Lower lobe of right lung (tissue), 2 donors: ENCODE measurements at regions not wholly inside any gene's neighbourhood (a gene's known extent, or its start where the extent isn't known, plus 50 kb on each side); places are given as distances from the start of the nearest gene placed in this dataset.

Source experiments
- ATAC-seq, 2 donors: fragments of 200-7000 bp; cut with Tn5 transposase; one replicate each; pipeline ENCODE4 v1.9.1; 2020 to 2022; ENCODE audit warnings: mild to moderate bottlenecking in 2 of 2, moderate library complexity in 2 of 2
- DNase-seq: peaks from one replicate; pipeline ENCODE4 v3.0.0-alpha.2; 2020
- H3K27ac ChIP-seq: fragments of 200-600 bp; one replicate; pipeline ENCODE4 v1.8.0; 2022
- H3K27me3 ChIP-seq: fragments of 200-600 bp; one replicate; pipeline ENCODE4 v1.8.0; 2022; ENCODE audit warnings: low read depth
- H3K36me3 ChIP-seq: fragments of 200-600 bp; one replicate; pipeline ENCODE4 v1.8.0; 2022; ENCODE audit warnings: mild to moderate bottlenecking
- H3K4me1 ChIP-seq: fragments of 200-600 bp; one replicate; pipeline ENCODE4 v1.8.0; 2022
- H3K4me3 ChIP-seq: fragments of 200-600 bp; one replicate; pipeline ENCODE4 v1.8.0; 2022; ENCODE audit warnings: mild to moderate bottlenecking
- H3K9me3 ChIP-seq: fragments of 200-600 bp; one replicate; pipeline ENCODE4 v1.8.0; 2022
- intact Hi-C: fragments of 100-400 bp; cut with DNase I; formaldehyde crosslinking; loops from one replicate; pipeline ENCODE4 v1.11.0; 2022
- TF ChIP-seq, protein P1 (sequence below): fragments of 200-600 bp; IDR thresholded peaks from one replicate; pipeline ENCODE4 v1.8.0; 2022; ENCODE audit warnings: antibody characterized with exemption, mild to moderate bottlenecking
- donor health status: DM: no; HTN: yes; CAD: no; lungs with severe emphysema.

DNA sequence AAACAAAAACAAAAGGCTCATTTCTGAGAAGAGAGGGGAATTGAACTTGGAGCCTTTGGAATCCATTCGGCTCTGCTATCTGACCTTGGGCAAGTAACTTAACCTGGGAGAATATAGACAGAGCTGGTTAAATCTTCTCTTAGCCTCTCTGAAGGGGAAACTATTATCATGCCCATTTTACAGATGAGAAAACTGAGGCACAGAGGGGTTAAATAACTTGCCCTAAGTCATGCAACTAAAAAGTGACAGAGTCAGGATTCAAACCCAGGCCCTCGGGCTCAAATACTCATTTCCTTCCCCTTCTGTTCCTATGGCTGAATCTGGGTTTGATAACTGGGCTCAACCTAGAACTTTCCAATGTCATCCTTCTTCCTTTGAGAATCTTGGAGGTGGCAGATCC, 291.3 kb upstream of the MSX2 start:
- intact Hi-C loops: no loop called here
- no peaks in the 10 kb centered on the region for H3K9me3 ChIP-seq
- no peak overlapping the region for H3K4me3 ChIP-seq
- TF ChIP-seq, protein P1, sequence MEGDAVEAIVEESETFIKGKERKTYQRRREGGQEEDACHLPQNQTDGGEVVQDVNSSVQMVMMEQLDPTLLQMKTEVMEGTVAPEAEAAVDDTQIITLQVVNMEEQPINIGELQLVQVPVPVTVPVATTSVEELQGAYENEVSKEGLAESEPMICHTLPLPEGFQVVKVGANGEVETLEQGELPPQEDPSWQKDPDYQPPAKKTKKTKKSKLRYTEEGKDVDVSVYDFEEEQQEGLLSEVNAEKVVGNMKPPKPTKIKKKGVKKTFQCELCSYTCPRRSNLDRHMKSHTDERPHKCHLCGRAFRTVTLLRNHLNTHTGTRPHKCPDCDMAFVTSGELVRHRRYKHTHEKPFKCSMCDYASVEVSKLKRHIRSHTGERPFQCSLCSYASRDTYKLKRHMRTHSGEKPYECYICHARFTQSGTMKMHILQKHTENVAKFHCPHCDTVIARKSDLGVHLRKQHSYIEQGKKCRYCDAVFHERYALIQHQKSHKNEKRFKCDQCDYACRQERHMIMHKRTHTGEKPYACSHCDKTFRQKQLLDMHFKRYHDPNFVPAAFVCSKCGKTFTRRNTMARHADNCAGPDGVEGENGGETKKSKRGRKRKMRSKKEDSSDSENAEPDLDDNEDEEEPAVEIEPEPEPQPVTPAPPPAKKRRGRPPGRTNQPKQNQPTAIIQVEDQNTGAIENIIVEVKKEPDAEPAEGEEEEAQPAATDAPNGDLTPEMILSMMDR: no peak
- ATAC-seq (no peak), DNase-seq (no peak)
- H3K36me3 ChIP-seq: no peaks in the 10 kb centered on the region
- H3K27me3 ChIP-seq: peaks cover 13% of the 10 kb centered on the region
- no peak overlapping the region for H3K27ac ChIP-seq
- no peaks in the 10 kb centered on the region for H3K4me1 ChIP-seq

DNA sequence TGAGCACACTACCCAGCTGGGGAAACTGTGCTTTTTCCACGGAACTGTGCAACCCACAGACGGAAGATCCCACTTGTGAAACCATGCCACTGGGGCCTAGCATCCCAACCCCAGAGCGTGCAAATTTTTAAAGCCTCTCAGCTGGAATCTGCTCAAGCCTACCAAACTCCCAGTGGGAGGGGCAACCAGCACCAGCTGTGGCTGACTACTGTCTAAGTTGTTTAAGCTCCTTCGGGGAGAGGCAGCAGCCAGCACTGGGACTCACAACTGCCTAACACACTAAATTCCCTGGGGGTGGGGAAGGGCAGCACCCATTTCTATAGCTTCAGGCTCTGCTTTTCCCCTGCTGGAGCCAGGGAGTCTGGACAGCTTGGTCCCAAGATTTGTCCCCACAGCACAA, 287.6 kb upstream of the MSX2 start:
- peaks cover 6% of the 10 kb centered on the region for H3K27me3 ChIP-seq
- H3K27ac ChIP-seq: no peak overlapping the region
- TF ChIP-seq, protein P1: no peak

DNA sequence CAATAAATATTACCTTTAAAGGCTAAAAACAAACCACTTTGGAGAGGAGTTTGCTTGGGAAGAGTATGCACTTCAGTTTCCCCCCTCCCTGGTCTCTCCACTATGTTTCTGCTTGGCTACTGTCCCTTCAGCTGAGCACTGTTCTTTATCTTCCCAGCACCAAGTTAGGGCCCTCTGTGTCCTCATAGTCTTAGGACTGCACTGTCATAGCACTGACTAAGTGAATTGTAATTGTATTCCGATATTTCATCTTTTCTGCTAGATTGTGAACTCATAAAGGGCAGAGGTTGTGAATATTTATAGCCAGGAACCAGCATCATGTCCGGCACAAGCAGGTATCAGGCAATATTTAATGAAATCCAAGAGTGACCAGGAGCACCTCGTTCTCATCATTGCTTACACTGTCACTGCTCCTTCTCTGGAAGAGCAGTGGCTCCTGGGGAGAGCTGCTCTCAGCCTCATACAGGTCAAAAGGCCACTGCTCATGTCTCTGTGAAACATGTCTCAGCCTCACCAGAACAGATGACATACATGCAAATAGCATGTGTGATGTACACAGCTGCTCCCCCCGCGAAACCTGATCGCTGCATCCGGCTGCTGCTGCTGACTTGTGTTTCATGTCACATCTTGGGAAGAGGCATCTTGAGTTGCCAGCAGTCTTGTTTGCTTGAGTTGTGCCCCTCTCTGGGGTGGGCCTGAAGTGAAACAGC, 279.7 kb upstream of the MSX2 start:
- TF ChIP-seq, protein P1: no peak
- Histone ChIP-seq H3K27me3 (peaks cover 12% of the 10 kb centered on the region), H3K9me3 (no peaks in the 10 kb centered on the region), H3K4me1 (no peaks in the 10 kb centered on the region), H3K27ac (no peak overlapping the region), H3K4me3 (no peak overlapping the region), H3K36me3 (no peaks in the 10 kb centered on the region)
- no peak for ATAC-seq
- no peak for DNase-seq
- intact Hi-C loops: no loop called here

More for the DNA sequence above, 287.6 kb upstream of the MSX2 start:
- intact Hi-C loops: no loop called here
- H3K9me3 ChIP-seq: no peaks in the 10 kb centered on the region
- no peaks in the 10 kb centered on the region for H3K4me1 ChIP-seq
- no peak overlapping the region for H3K4me3 ChIP-seq
- ATAC-seq (no peak), DNase-seq (no peak)
- no peaks in the 10 kb centered on the region for H3K36me3 ChIP-seq

DNA sequence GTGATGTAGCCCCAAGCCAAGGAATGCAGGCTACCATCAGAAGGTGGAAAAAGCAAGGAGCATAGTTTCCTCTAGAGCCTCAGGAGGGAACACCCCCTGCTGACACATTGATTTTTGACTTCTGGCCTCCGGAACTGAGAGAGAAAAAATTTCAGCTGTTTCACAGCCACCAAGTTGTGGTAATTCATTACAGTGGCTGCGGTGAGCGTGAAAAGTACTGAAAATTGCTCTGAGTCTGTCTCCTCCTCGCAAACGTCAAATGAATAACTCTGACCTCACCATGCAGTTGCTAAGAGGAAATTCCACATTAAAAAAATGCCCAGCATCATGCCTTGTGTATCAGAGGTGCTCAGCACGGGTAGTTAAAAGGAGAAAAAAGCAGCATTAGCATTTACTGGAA, 277.9 kb upstream of the MSX2 start:
- no peak for ATAC-seq
- Histone ChIP-seq H3K27ac (no peak overlapping the region), H3K36me3 (no peaks in the 10 kb centered on the region), H3K9me3 (no peaks in the 10 kb centered on the region), H3K4me3 (no peak overlapping the region), H3K4me1 (no peaks in the 10 kb centered on the region), H3K27me3 (peaks cover 12% of the 10 kb centered on the region)
- no peak for DNase-seq
- intact Hi-C loops: no loop called here
- TF ChIP-seq, protein P1: no peak

DNA sequence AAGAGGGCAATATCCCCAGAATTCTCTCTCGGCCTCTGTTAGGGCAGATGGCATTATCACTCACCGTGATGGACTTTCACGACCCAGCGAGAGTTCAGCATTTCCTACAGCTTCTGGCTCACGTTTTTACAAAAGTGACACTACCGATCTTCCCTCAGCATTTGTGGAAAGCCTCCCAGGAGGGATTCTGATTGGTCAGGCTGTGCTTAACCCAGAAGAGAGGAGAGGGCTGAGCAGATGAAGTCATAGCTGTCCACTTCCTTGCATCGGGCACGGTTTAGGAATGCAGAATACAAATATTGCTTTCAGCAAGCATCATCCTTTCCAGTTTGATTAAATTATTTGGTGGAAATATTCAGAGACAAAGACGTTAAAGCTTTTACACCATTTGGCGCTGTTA, 277.4 kb upstream of the MSX2 start:
- DNase-seq (no peak), ATAC-seq (no peak)
- no peak overlapping the region for H3K4me3 ChIP-seq
- intact Hi-C loops: no loop called here
- no peak overlapping the region for H3K27ac ChIP-seq
- H3K4me1 ChIP-seq: no peaks in the 10 kb centered on the region
- H3K9me3 ChIP-seq: no peaks in the 10 kb centered on the region
- TF ChIP-seq, protein P1: no peak
- peaks cover 12% of the 10 kb centered on the region for H3K27me3 ChIP-seq
- no peaks in the 10 kb centered on the region for H3K36me3 ChIP-seq
